ENCODE measurements at regions not wholly inside any gene's neighbourhood (a gene's known extent, or its start where the extent isn't known, plus 50 kb on each side); places are given as distances from the start of the nearest gene placed in this dataset.

- no peak for ATAC-seq
These were observed 109.4 kb upstream of the FAM9C start for GRCh38 chrX:13153796-13154195.

GRCh38 chrX:13152518-13153185 is 108.2 kb upstream of the FAM9C start:
- CTCF ChIA-PET: interaction anchor here (1.0 kb wide), 2 partner anchors 206 to 335 kb away, joined by 3 to 6 read pairs; no protein-coding TSS in a partner anchor
- H3K27ac Mint-ChIP-seq: no peak overlapping the region
- H3K4me1 Mint-ChIP-seq (ENCODE audit: low read depth): peaks cover 24% of the 10 kb centered on the region

More at GRCh38 chrX:13153796-13154195, 109.4 kb upstream of the FAM9C start:
- peaks cover 8% of the 10 kb centered on the region for H3K36me3 Mint-ChIP-seq (ENCODE audit: low read depth)
- no peak overlapping the region for H3K27ac Mint-ChIP-seq
- DNase-seq: no peak
- H3K27me3 Mint-ChIP-seq (ENCODE audit: low read depth): no peaks in the 10 kb centered on the region
- CTCF ChIA-PET: no interaction called here
- peaks cover 12% of the 10 kb centered on the region for H3K9me3 Mint-ChIP-seq (ENCODE audit: insufficient read depth)
- H3K4me1 Mint-ChIP-seq (ENCODE audit: low read depth): peaks cover 19% of the 10 kb centered on the region
- H3K4me3 Mint-ChIP-seq: no peak overlapping the region
- POLR2A ChIA-PET: no interaction called here

DNA sequence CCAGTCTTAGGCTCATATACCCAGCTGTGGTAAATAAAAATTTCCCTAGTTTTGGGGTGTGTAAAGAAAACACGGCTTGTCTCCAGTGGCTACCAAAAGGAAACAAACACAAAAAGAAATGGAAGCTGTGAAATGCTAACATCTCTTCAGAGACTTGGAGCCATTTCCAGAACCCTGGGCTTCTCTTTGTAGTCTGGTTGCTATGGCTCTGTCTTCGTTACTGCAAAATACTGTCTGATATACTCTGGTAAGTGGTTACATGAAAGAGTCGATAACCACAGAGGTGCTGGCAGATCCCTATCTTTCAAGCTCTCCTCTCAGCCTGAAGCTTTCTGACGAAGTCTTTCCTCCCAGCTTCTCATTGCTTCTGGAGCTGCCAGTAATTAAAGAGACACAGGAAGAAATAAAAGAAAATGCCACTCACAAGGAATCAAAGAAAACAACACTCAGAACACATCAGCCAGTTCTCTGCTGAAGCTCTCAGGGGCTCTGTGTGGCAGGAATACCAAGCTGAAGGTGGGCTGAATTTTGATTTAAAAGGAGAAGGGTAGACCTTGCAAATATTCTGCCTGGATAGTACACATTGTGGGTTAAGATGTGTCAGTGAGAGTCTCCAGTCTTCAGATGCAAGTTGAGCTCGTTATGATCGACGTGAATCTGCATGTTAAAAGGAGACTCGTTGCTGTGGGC is 107.6 kb upstream of the FAM9C start:
- ChIA-PET POLR2A (no interaction called here), CTCF (interaction anchor here (1.0 kb wide), 2 partner anchors 206 to 336 kb away, joined by 3 to 6 read pairs; no protein-coding TSS in a partner anchor)
- Mint-ChIP-seq H3K27me3 (ENCODE audit: low read depth) (no peaks in the 10 kb centered on the region), H3K36me3 (ENCODE audit: low read depth) (peaks cover 9% of the 10 kb centered on the region), H3K9me3 (ENCODE audit: insufficient read depth) (peaks cover 12% of the 10 kb centered on the region), H3K4me3 (no peak overlapping the region), H3K27ac (peak overlapping the region; percentile 68), H3K4me1 (ENCODE audit: low read depth) (peaks cover 24% of the 10 kb centered on the region)
- ATAC-seq: peak; percentile 92
- DNase-seq: peak; percentile 62

More at GRCh38 chrX:13152518-13153185, 108.2 kb upstream of the FAM9C start:
- Mint-ChIP-seq H3K9me3 (ENCODE audit: insufficient read depth) (peaks cover 12% of the 10 kb centered on the region), H3K27me3 (ENCODE audit: low read depth) (no peaks in the 10 kb centered on the region), H3K4me3 (no peak overlapping the region), H3K36me3 (ENCODE audit: low read depth) (peaks cover 8% of the 10 kb centered on the region)
- ATAC-seq: no peak
- DNase-seq: no peak
- POLR2A ChIA-PET: no interaction called here

GRCh38 chrX:13149702-13150350 is 105.4 kb upstream of the FAM9C start:
- H3K4me1 Mint-ChIP-seq (ENCODE audit: low read depth): peaks cover 24% of the 10 kb centered on the region
- CTCF ChIA-PET: no interaction called here
- ATAC-seq (no peak), DNase-seq (no peak)
- H3K4me3 Mint-ChIP-seq: no peak overlapping the region
- no peak overlapping the region for H3K27ac Mint-ChIP-seq
- no peaks in the 10 kb centered on the region for H3K27me3 Mint-ChIP-seq (ENCODE audit: low read depth)
- peaks cover 16% of the 10 kb centered on the region for H3K36me3 Mint-ChIP-seq (ENCODE audit: low read depth)
- H3K9me3 Mint-ChIP-seq (ENCODE audit: insufficient read depth): peaks cover 17% of the 10 kb centered on the region
- POLR2A ChIA-PET: interaction anchor here (0.6 kb wide), 1 partner anchor 317 kb away, joined by 3 read pairs; no protein-coding TSS in a partner anchor

- peaks cover 26% of the 10 kb centered on the region for H3K4me1 Mint-ChIP-seq (ENCODE audit: low read depth)
- H3K27ac Mint-ChIP-seq: no peak overlapping the region
- H3K4me3 Mint-ChIP-seq: no peak overlapping the region
- DNase-seq (no peak), ATAC-seq (no peak)
- peaks cover 8% of the 10 kb centered on the region for H3K36me3 Mint-ChIP-seq (ENCODE audit: low read depth)
- POLR2A ChIA-PET: no interaction called here
- CTCF ChIA-PET: no interaction called here
- H3K9me3 Mint-ChIP-seq (ENCODE audit: insufficient read depth): peaks cover 5% of the 10 kb centered on the region
- no peaks in the 10 kb centered on the region for H3K27me3 Mint-ChIP-seq (ENCODE audit: low read depth)
These were observed 103.3 kb upstream of the FAM9C start for GRCh38 chrX:13147733-13148132.

DNA sequence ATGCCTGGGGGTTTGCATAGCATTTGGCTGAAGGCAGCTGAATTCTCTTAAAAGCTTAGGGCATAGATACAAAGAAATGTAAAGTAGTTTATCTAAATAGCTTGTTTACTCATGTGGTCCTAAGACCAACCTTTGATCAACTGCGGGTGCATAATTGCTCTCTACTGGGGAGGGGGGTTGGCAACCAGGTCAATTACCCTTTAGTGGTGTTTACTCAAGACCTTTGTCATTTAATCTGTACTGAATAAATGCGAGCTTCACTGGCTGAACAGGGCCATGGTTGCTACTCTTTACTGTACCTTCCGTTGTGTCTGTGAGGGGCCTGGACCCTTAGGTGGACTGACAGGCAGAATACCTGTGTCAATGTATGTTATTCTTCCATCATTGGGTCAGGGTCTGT is 102.7 kb upstream of the FAM9C start:
- POLR2A ChIA-PET: no interaction called here

GRCh38 chrX:13144927-13145655 is 100.7 kb upstream of the FAM9C start:
- ATAC-seq (no peak), DNase-seq (no peak)
- H3K4me3 Mint-ChIP-seq: no peak overlapping the region
- POLR2A ChIA-PET: no interaction called here
- CTCF ChIA-PET: no interaction called here
- peaks cover 5% of the 10 kb centered on the region for H3K9me3 Mint-ChIP-seq (ENCODE audit: insufficient read depth)
- H3K4me1 Mint-ChIP-seq (ENCODE audit: low read depth): peaks cover 16% of the 10 kb centered on the region
- no peaks in the 10 kb centered on the region for H3K27me3 Mint-ChIP-seq (ENCODE audit: low read depth)
- no peak overlapping the region for H3K27ac Mint-ChIP-seq
- H3K36me3 Mint-ChIP-seq (ENCODE audit: low read depth): peaks cover 8% of the 10 kb centered on the region

More for the DNA sequence above, 102.7 kb upstream of the FAM9C start:
- H3K27ac Mint-ChIP-seq: no peak overlapping the region
- DNase-seq: no peak
- CTCF ChIA-PET: no interaction called here
- H3K4me3 Mint-ChIP-seq: no peak overlapping the region
- H3K36me3 Mint-ChIP-seq (ENCODE audit: low read depth): peaks cover 8% of the 10 kb centered on the region
- peaks cover 5% of the 10 kb centered on the region for H3K9me3 Mint-ChIP-seq (ENCODE audit: insufficient read depth)
- ATAC-seq: no peak
- H3K4me1 Mint-ChIP-seq (ENCODE audit: low read depth): peaks cover 27% of the 10 kb centered on the region
- no peaks in the 10 kb centered on the region for H3K27me3 Mint-ChIP-seq (ENCODE audit: low read depth)

- Mint-ChIP-seq H3K9me3 (ENCODE audit: insufficient read depth) (peaks cover 5% of the 10 kb centered on the region), H3K4me1 (ENCODE audit: low read depth) (peaks cover 12% of the 10 kb centered on the region), H3K4me3 (no peak overlapping the region), H3K36me3 (ENCODE audit: low read depth) (peaks cover 8% of the 10 kb centered on the region), H3K27me3 (ENCODE audit: low read depth) (no peaks in the 10 kb centered on the region), H3K27ac (peak overlapping the region; percentile 49)
- POLR2A ChIA-PET: no interaction called here
- DNase-seq (no peak), ATAC-seq (no peak)
- CTCF ChIA-PET: no interaction called here
These were observed 98.5 kb upstream of the FAM9C start for GRCh38 chrX:13142891-13143290.

- CTCF ChIA-PET: interaction anchor here (1.2 kb wide), 1 partner anchor 194 kb away, joined by 3 read pairs; no protein-coding TSS in a partner anchor
- Mint-ChIP-seq H3K27ac (no peak overlapping the region), H3K4me3 (no peak overlapping the region), H3K36me3 (ENCODE audit: low read depth) (peaks cover 2% of the 10 kb centered on the region), H3K27me3 (ENCODE audit: low read depth) (no peaks in the 10 kb centered on the region), H3K9me3 (ENCODE audit: insufficient read depth) (no peaks in the 10 kb centered on the region), H3K4me1 (ENCODE audit: low read depth) (peaks cover 12% of the 10 kb centered on the region)
- no peak for DNase-seq
- POLR2A ChIA-PET: no interaction called here
- no peak for ATAC-seq
These were observed 95.6 kb upstream of the FAM9C start for GRCh38 chrX:13140007-13140406.

GRCh38 chrX:13131396-13132137 is 87.1 kb upstream of the FAM9C start:
- POLR2A ChIA-PET: no interaction called here
- peak overlapping the region; percentile 68 for H3K27ac Mint-ChIP-seq
- DNase-seq: peak; percentile 52

GRCh38 chrX:13130816-13131215 is 86.4 kb upstream of the FAM9C start:
- Mint-ChIP-seq H3K27me3 (ENCODE audit: low read depth) (no peaks in the 10 kb centered on the region), H3K36me3 (ENCODE audit: low read depth) (no peaks in the 10 kb centered on the region), H3K4me1 (ENCODE audit: low read depth) (peaks cover 47% of the 10 kb centered on the region), H3K9me3 (ENCODE audit: insufficient read depth) (no peaks in the 10 kb centered on the region), H3K4me3 (no peak overlapping the region), H3K27ac (no peak overlapping the region)
- ChIA-PET POLR2A (no interaction called here), CTCF (interaction anchor here (0.7 kb wide), 1 partner anchor 358 kb away, joined by 3 read pairs; no protein-coding TSS in a partner anchor)
- DNase-seq (no peak), ATAC-seq (no peak)

More at GRCh38 chrX:13131396-13132137, 87.1 kb upstream of the FAM9C start:
- Mint-ChIP-seq H3K27me3 (ENCODE audit: low read depth) (no peaks in the 10 kb centered on the region), H3K36me3 (ENCODE audit: low read depth) (no peaks in the 10 kb centered on the region), H3K4me1 (ENCODE audit: low read depth) (peaks cover 44% of the 10 kb centered on the region), H3K9me3 (ENCODE audit: insufficient read depth) (no peaks in the 10 kb centered on the region), H3K4me3 (no peak overlapping the region)
- ATAC-seq: peak; percentile 83
- CTCF ChIA-PET: interaction anchor here (0.7 kb wide), 1 partner anchor 357 kb away, joined by 3 read pairs; no protein-coding TSS in a partner anchor
